ENCODE measurements at regions not wholly inside any gene's neighbourhood (a gene's known extent, or its start where the extent isn't known, plus 50 kb on each side); places are given as distances from the start of the nearest gene placed in this dataset.
A peak's percentile ranks its signal among the peaks of the same experiment; 100 is the strongest.
"Not testable (repeated sequence)": the region's sequence is repeated elsewhere in the genome, so short reads cannot be mapped to it uniquely, and the experiment has no call there.

DNA sequence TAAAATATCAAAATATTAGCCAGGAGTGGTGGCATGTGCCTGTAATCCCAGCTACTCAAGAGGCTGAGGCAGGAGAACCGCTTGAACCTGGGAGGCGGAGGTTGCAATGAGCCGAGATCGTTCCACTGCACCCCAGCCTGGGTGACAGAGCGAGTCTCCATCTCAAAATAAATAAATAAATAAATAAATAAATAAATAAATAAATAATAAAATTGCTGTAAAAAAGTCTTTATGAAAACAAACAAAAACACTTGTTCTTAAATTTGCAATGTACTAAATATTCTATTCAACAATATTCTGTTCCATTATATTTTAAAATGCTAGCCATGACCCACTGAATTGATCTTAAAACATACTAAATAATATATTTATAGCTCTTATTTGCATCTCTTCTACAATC, 632.3 kb upstream of the RGS18 start:
- not testable (repeated sequence) for DNase-seq

DNA sequence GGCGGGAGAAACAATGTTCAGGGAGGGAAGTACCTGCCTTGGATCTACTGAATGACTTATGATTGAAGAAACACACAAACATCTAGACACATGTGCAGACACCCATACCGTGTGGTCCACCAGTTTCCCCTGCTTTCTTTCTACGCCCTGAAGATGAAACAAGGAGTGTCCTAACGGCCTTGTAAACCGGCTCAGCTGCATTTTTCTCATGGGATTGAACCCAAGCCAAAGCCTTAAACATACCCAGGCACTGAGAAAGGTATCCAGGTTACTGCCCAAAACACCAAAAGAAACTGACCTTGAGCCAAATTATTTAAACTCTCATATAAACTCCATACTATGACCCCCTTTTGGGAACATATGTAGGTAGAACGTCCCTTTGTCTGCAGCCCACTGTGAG, 630.0 kb upstream of the RGS18 start:
- no peak for DNase-seq

DNA sequence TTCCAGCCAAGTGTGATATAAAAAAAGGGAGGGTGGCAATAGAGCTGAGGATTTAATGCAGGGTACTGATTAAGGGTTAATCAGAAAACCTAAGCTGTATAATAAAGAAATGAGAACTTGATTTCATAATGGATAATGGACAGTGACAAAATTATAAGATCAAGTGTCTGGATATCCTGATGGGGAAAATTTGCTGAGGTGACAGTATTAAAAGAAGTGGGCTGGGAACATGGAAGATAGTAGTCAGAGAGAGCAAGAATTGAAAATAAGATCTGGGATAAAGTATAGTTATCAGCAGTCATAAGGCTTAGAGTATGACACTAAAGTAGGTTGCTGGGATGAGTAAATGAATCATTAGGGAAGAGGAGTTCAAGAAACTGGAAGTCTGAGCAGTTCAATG, 627.3 kb upstream of the RGS18 start:
- DNase-seq: no peak

DNA sequence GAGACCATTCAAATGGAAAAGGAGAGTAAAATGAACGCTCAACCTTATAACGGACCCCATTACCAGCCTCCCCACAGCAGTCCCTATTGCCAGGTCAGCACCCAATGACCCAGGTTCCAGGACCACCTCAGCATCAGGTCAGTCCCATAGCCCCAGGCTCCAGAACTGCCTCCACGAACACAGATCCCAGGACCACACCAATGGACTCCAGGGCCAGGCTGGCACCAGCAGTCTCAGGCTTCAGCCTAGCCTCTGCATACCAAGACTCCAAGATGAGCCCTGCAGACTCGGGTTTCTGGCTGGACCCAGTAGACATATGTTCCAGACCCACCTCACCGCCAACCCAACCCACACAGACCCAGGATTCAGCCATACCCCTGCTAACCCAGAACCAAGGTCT, 625.0 kb upstream of the RGS18 start:
- no peak for DNase-seq

DNA sequence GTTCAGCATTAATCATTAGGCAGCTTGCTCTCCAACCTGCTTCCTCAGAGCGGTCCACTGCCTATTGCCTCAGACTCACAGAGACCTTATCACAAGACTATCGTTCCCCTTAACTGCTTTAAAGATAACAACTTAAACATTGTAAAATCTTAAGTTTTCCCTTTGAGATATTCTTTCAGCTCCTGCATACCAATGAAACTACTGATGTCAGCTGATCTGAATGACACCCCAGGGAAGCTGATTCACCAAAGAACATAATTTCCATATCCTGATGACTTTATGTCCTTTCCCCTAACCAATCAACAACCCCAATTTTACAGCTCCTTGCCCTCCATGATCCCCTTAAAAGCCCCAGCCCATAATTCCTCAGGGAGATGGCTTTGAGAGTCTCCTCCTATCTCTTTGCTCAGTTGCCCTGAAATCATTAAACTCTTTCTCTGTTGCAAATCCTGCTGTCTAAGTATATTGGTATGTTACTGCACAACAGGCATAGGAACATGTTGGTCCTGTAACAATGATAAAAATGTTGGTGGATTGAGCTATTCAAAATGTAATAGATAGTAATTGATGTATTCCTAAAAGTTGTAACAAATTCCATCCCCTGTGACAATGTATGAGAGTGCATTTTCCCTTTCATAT, 621.4 kb upstream of the RGS18 start:
- DNase-seq: no peak

DNA sequence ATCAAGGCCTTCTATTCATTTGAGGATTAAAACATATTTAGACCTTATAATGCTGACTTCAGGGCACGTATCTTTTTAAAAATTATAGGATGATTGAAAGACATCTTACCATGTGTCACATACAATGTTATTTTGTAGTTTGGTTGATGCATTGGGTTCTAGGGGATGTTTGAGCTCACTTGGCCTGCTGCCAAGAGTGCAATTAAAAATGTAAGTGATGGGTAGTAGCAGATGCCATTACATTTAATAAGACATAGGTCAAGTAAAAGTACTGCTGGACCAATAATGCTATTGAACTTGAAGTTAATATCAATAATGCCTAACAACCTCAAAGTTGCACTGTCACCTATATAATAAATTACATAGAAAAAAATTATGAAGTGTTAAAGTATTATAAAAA, 616.5 kb upstream of the RGS18 start:
- DNase-seq: no peak

DNA sequence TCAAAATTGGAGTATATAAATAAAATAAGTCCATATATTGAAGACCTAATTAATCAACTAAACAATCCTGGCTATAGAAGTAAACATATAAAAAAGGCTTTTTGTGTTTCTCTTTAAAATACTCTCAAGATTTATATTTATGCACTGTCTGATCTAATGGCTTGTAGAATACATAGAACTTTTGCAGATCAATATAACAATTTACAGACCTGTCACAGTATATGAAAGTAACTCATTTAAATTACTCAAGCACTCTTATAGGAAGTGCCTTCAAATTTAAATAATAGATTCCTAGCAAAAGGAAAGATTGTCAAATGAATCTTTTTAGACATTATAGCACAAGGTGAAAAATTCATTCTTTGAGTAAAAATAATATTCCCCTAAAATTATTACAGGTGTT, 615.8 kb upstream of the RGS18 start:
- no peak for DNase-seq

DNA sequence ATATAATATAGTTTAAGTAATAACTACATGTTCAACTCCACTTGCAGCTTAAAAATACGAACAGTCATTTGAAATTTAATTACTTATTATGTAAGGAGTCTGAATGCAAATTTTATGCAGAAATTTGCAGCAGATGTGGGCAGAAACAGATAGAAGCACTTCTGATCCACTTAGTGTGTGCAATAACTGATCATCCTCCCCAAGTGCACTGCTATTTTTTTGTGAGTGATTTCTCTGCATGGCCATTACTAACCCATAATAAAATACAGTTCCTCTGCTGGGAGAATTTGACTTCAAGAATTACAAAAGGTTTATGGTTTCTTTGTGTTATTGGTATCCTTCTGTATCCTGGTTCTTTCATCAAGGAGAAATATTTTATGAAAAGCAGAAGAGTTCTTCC, 611.5 kb upstream of the RGS18 start:
- no peak for DNase-seq

DNA sequence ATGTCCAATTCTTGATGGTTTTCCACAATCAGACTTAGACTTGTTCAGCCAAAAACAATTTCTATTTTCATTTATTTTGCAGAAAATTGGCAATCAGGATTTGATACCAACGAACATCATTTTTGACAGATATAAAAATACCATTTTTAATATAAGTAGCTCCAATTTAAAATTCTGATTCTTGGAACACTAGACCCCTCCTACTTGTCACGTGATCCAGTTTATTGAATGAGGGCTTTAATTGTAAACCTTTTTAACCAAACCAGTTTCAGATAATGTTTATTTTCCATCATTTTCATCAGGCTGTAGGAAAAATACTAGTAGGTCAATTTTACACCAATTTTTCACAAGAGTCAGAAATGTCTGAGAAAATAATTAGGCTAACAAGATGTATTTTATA, 607.2 kb upstream of the RGS18 start:
- no peak for DNase-seq

DNA sequence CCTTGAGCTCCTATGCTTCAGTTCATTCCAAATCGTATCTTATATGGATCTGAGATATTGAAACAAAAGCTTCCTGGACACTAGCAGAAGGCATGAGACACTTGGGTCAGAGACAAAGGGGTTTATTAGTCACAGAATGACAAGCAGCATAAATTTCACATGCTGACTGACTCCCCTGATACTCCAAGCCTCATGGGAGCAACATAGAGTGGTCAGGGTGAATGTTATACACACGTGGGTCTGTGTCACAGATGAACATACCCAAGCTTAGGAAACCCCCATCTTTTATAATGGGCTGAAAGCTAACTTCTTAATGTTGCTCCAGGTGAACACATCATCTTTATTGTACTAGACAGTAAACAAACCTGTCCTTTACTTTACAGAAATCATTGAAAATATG, 599.9 kb upstream of the RGS18 start:
- no peak for DNase-seq

DNA sequence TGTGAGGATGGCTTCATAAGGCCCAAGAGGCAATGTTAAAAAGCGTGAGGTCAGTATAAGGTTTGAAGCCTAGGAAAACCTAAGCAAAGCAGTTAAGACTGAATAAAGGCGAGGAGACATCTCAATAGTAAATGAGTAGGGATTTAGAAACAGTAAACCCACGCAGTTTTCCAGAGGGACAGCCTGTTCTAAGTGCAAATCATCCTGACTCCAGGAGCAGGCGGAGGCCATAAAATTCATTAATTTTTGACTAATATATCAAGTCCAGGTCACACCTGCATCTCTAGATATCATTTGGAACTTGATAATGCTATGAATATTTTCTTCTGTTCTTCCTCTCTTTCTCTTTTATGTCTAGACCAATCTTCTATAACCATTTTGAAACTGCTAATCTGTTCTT, 597.0 kb upstream of the RGS18 start:
- DNase-seq: no peak

DNA sequence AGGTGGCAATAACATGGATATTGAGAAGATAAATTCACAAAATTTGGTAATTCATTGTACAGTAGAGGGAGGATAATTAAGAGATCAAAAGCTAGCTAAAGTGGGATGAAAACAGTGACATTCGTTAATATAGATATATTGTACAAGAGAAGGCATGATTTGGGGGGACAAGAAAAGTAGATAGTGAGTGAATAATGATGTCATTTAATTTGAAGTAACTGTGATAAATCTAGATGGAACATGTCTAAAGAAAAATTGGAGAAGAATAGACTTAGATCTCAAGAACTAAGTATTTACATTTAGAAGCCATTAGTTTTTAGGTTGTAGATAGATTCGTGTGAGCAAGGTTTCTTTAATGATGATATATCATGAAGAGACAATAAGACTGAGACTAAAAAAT, 594.0 kb upstream of the RGS18 start:
- DNase-seq: no peak

DNA sequence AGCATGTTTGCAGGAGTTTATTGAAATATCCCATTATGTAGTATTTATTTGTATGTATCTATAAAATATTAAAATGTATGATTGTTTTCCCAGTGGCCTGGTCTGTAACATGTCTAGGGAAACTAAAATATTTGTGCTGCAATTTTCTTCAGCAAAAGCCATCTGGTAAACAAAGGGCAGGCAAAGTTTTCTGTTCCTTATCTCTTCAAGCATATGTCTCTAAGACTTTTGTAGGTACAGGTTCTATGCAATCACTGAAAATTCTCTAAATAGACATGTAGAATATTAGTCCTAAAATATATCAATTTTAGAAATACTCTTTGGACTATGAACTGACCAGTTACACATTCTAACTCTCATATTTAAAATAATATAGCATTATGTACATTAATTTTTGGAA, 585.8 kb upstream of the RGS18 start:
- no peak for DNase-seq

DNA sequence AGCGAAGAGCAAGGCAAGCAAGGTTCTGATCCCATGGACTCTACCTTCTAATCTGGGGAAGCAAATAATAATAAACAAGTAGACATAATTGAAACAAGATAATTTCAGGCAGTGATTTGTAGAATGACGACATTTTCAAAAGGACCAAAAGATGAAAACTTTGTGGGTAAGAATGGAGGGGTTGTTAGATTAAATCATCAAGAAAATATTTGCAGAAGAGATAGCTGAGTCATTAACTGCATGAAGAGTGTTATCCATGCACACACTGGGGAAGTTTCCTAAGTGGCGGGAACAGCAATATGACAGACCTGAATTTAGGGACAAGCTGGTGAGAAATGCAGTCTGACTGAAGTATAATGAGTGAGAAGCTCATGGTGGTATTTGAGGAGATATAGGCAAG, 583.1 kb upstream of the RGS18 start:
- peak; percentile 41 for DNase-seq

DNA sequence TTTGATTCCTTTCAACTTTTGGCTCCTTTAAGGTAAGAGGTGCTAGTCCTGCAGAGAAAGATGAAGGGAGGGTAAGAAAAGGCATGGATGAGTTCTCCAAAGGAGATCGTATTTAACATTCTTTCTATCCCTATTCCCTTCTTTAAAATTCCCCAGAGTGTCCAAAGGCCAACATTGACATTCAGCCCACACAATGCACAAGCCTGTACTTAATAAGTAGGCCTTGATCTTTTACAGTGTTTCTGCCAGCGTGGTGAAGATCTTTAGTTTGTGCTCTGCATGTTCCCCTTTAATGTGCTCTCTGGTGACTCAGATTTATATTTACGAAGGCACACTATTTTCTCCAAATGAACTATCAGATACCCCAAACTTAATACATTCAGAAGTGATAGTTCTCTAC, 582.5 kb upstream of the RGS18 start:
- no peak for DNase-seq

DNA sequence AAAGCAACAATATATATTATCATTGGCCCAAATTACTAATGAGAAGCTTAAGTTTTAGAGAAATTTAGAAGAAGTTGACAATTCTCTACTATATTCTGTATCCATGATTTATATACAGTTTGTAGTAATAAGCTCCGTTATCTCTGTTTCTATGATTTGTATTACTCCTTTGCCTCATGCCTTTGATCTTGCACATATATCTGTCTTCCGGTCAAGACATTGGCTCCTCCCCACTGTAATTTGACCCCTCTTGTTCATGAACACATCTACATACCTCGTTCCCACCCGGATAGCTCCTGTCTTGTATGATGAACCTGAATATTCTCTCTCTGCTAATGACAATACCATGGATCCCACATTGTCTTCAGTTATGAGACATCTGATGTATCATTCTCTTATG, 581.0 kb upstream of the RGS18 start:
- no peak for DNase-seq

DNA sequence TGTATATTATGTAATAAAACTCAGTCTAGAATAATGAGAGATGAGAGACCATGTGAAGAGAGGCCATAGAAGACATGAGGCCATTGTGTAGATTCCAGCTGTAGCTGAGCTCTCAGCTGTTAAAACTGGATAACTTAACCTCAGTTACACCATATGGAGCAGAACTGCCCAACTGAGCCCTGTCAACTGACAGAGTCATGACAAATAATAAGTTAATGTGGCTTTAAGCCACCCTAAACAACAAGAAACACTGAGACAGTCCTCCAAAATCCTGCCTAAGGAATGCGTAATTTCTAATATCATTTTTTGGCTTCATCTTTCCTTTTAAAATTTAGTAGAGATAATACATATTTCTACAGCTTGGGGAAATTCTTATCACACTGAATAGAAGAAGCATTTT, 580.0 kb upstream of the RGS18 start:
- no peak for DNase-seq

DNA sequence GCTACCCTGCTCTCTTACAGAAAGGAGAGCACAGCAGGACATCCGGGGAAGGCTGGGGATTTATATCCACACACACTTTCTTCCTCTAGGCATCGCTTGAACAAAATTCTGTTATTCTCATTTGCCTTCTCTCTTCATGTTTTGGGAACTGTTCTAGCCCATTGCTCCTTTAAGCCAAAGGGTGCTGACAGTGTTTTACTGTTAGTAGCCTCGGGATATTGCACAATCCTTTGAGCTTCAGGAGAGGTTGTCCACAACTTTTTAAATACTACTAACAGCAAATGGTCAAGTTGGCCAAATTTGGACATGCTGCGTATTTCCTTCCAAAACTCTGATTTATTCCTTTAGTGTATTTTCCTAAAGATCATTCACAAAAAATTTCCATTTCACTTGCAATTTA, 579.2 kb upstream of the RGS18 start:
- DNase-seq: no peak

DNA sequence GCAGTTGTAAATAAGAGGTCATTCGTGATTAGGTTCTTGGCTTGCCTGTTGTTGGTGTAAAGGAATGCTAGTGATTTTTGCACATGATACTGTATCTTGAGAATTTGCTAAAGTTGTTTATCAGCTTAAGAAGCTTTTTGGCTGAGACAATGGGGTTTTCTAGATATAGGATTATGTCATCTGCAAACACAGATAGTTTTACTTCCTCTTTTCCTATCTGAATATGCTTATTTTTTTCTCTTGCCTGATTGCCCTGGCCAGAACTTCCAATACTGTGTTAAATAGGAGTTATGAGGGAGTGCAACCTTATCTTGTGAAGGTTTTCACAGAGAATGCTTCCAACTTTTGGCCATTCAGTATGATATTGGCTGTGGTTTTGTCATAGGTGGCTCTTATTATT, 576.1 kb upstream of the RGS18 start:
- no peak for DNase-seq

DNA sequence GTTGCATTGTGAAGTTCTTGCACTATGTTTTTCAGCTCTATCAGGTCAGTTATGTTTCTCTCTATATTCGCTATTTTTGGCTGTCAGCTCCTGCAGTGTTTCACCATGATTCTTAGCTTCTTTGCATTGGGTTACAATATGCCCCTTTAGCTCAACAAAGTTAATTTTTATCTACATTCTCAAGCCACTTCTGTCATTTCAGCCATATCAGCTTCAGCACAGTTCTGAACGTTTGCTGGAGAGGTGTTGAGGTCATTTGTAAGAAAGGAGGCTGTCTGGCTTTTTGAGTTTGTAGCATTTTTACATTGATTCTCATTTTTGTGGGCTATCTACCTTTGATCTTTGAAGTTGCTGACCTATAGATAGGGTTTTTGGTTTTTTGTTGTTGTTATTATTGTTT, 573.2 kb upstream of the RGS18 start:
- no peak for DNase-seq

DNA sequence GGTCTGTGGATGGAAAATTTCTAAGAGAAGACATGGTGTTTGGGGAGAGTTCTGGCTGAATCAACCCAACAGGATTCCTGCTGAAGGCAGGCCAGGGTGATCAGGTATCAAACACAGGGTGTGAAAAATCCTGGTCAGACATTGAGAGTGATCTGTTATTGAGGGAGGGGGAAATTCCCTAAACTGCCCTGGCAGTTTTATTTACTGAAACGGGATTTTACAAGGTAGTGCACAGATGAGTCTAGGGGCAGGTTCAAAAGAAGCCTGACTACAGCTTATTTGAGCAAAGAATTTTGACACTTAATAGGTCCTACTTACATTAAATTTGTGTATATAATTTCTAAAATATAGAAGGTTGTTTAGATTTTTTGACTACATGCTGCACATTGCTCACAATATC, 569.4 kb upstream of the RGS18 start:
- no peak for DNase-seq

DNA sequence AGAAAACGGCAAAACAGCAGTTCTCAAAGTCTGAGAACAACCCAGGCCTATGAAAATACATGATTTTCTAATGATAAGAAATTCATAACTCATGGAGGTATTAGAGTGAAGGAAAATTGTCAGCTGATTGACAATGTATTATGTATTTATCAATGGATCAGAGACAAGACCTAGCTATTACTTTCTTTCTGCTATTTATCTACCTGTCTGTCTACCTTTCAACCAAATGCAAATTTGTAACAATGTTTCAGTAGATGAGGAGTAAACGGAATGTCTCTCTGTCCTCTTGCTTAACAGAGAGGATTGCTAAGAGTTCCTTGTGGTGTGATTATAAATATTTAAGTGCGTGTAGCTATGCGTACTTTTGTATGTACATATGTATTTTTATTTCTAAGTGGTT, 568.7 kb upstream of the RGS18 start:
- DNase-seq: no peak

DNA sequence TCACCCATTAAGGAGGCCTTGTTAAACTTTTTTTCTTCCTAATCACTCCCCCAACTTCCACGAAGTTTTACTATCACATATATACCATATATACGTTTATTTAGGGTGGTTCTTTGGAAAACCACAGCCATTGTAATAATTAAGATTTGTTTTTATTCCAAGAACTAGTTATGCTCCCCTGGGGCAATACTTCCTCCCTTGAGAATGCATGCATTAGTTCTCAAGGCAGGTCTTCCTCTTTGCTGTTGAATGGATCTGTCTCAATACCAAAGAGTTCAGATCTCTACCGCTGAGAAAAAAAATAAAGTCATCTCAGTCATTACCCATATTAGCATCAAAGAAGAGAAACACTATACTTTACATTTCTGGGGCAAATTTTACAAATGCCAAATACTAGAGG, 567.7 kb upstream of the RGS18 start:
- DNase-seq: no peak

DNA sequence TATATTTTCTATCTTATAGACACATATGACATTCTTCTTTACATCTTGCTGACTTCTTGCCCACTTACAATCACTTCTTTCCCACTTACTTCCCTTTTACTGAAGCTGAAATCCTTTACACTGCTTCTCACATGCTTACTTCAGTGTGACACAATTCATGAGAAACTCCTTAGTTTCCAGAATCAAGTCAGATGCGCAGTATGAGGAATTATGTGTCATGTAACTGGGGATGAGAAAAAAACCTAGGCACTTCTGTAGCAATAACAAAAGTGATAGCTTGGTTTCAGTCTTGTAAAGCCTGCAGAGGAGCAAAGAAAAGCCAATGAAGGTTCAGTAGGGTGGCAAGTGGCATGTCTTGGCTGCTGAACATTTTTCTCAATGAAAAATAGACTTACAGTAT, 566.2 kb upstream of the RGS18 start:
- DNase-seq: no peak

DNA sequence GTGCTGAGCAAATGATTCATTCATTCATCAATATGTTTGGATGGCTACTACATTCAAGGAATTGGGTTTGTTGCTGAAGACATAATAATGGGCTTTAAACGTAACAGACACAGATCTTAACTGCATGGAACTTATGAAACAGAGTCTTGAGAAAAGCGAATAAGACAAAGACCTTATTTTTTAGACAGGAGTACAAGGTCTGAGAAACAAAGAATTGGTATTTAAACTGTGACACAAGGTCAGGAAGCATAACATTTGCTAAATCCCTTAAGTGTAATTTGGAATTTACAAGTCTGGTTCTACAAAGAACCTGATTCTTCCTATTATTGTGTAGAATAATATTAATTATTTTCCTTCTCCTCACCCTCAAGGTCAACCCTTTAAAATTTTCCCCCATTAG, 565.4 kb upstream of the RGS18 start:
- DNase-seq: no peak

DNA sequence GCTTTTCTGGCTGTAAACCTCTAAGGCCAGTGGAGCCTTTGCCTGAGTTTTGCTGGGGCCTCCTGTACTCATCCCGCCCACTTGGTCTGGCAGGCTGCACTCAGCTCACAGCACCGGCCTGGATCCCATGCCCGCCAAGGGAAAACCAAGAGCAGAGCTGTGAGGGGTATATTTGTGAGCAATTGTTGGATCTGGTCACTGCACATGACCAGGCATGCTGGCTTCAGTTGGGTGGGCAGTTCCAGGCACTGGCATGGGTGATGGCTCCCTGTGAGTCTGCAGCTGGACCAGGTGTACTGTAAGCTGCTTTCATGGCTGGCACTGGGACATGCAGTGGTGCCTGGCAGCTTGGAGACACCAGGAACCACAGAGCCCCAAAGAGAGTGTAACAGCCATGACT, 563.1 kb upstream of the RGS18 start:
- no peak for DNase-seq

Measured in fibroblast of skin of right quadriceps (primary cell).